HG02852 (cell line): ENCODE measurements at regions not wholly inside any gene's neighbourhood (a gene's known extent, or its start where the extent isn't known, plus 50 kb on each side); places are given as distances from the start of the nearest gene placed in this dataset.

ENCODE experiments used
- ATAC-seq: cut with Tn5 transposase; IDR thresholded peaks from one replicate; pipeline ENCODE4 v1.9.1; 2021; ENCODE audit warnings: mild to moderate bottlenecking, moderate library complexity; ENCODE audit not compliant: unreplicated experiment

- no peak for ATAC-seq
Measured at GRCh38 chr3:181173227-181173626, 183.7 kb upstream of the DNAJC19 start.

DNA sequence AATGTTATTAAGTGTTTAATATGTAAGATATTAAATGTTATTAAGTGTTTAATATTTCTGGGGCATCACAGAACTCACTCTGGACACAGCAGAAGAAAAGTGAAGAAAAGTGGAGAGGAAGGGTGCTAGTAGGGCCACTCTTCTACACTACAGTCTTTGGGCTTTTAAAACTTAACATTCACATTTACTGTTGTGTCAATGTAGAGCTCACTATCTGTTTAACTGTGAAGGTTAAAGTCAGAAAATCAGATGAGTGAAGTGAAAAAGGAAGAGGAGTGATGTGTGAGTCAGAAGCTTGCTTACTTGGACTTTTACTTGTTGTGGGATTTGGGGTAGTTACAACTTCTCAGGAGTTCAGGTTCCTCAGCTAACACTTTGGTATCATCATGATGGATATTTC lies 145.3 kb upstream of the DNAJC19 start:
- no peak for ATAC-seq

GRCh38 chr3:181133832-181134231 lies 144.3 kb upstream of the DNAJC19 start:
- ATAC-seq = no peak

- ATAC-seq = no peak
Measured at GRCh38 chr3:181105646-181106045, 116.1 kb upstream of the DNAJC19 start.

- ATAC-seq = no peak
Measured at GRCh38 chr3:181103605-181104004, 114.1 kb upstream of the DNAJC19 start.

DNA sequence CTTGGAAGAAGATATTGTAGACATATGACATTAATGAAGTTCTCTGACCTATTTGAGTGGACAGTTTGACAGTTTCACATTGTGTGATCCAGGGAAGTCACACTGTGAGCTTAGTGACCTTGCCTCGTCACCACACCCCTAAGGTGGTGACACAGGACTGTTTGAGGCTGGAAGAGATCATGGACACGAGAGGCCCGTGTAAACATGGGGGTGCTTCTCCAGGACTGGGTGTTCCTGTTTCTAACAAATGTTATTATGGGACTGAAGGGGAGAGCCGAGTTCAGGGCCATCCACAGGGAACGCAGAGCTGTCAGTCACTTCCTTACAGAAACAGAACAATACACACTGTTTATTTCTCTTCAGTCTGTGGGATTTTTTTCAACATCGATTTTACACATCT lies 96.5 kb upstream of the DNAJC19 start:
- no peak for ATAC-seq

DNA sequence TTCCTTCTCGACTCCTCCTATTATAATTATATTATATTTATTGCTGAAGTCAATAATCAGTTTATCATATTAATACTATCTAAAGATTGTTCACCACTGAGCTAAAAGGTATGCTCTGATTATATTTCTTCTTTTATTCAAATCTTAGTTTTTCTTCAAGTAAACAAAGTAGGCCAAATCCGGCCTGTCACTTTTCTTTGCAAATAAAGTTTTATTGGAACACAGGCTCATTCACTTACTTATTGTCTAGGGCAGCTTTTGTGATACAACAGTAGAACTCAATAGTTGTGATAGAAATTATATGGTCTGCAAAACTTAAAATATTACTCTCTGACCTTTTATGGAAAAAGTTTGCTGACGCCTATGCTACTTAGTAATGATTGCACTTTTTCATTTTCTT lies 92.4 kb upstream of the DNAJC19 start:
- no peak for ATAC-seq

DNA sequence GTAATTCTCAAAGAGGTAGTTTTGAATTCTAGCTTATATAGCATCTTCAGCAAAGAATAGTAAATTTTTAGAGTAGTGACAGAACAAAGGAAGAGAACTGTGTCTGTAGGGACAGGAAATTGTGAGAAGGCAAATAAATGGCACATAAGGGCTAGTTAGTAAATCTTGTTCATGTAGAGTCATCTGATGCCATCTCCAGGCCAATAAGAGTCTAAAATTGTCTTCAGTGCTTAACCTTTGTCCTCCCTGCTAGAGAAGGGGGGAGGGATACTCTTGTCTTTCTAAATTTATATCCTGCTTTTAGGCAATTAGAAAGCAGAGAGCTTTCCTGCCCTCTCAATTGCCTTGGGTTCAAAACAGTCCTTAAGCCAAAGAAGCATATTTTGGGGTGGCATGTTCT lies 87.0 kb upstream of the DNAJC19 start:
- ATAC-seq = no peak

DNA sequence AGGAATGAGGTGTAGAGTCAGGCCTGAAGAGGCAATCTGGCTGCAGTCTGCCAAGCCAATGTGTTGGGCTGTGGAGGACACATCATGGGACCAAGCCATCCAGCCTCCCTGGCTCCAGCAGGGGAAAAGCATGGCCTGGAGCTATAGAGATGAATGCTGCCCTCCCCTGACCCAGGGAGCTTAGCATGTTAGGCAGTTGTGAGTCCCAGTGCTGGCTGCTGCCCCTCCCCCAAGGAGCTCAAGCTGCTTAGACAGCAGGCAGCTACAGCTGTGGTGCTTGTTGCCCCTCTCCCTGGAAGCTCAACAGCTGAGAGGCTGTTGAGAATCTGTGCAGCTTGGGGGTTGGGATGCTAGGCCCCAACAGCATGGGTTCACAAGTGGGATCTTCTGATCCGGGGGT lies 85.6 kb upstream of the DNAJC19 start:
- ATAC-seq = no peak

DNA sequence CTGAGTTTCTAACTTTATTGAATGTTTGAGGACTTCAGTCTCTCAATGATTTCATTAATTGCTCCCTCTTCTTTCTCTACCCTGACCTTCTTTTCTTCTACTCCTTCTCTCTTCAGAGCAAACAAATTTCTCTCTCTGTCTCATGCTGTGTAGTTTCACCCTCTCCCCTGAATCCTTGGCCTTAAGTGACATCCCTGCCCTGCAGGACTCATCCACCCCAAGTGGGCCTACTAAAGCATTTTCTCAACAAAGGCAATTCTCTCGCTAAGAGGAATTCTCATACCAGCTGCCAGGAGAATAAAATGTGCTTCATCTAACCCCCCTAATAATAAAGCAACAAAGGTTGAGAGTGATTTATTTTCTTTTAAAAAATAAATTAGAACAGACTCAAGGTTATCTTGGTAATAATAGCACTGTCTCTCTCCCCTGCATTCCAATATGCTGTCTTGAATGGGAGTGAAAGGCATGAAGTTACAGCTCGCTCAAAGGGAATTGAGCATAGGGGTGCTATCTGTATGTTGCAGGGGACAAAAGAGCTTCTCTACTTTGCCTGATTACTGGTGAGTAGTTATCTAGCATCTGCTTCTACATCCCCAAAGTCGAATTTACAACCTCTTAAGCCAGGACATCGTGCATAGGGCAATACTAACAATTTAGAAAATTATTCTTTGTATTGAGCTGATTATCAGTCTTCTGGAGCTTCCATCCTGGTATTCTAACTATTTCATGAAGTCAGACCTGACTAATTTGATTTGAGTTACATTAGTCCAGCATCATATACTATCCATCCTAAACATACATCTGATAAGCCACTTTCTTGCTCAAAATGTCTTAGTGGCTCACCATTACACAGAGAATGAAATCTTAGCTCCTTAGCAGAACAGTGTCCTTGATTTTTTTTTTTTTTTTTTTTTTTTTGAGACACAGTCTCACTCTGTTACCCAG lies 76.9 kb upstream of the DNAJC19 start:
- no peak for ATAC-seq

GRCh38 chr3:181056136-181056732 lies 66.7 kb upstream of the DNAJC19 start:
- ATAC-seq = no peak

- no peak for ATAC-seq
Measured at GRCh38 chr3:181054538-181054937, 65.0 kb upstream of the DNAJC19 start.

DNA sequence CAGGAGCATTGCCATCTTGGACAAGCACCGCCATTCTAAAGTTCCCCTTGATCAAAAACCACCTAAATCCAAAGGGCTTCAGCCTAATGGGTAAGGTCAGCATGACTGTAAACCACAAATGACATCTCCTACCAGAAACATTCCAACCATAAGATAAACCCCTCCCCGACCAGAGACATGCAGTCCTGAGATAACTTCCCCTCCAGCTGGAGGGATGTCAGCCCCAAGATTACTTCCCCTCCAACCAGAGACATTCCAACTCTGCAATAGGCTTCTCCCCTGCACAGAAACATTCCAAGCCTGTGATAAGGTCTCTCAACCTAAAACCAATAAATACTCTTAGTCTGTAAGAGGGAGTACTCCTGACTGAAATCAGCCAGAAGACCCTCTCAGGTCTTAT lies 62.7 kb upstream of the DNAJC19 start:
- ATAC-seq = no peak

DNA sequence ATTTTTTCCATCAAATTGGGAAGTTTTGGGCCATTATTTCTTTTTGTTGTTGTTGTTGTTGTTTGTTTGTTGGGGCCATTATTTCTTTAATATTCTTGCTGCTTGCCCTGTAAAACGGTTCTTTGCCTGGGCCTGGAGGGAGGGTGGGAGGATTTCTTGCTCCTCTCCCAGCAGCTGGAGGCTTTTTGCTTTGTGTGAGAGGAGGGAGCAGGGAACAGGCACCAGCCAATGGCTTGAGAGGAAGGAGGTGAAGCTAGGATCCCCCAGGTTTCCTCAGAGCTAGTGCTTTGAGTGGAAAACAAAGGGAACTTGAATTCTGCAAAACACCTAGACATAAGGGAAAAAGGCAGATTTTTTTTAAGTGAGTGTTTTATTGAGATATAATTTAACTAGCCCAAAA lies 61.2 kb upstream of the DNAJC19 start:
- ATAC-seq = no peak

- no peak for ATAC-seq
Measured at GRCh38 chr3:181040030-181040429, 50.5 kb upstream of the DNAJC19 start.
